ENCODE measurements at regions not wholly inside any gene's neighbourhood (a gene's known extent, or its start where the extent isn't known, plus 50 kb on each side); places are given as distances from the start of the nearest gene placed in this dataset.

DNA sequence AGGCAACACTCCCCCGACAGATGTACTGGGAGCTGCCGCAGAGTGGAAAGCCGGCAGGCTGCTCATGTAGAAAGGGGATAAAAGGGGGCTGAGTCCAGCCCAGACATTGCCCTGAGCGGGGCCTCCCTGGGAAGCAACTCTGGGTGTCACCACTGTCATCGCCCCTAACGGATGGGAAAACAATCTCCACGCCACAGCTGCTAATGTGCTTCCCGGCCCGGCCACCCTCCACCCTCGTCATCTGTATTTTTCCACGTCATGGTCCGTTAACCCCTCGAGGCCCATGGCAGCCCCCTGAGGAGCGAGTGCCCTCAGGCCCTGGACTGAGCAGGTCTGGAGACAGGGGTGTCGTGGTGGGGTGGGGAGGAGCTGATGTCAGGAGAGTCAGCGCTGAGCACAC lies 227.4 kb downstream of the DLL1 start:
- TF ChIP-seq, protein P1, sequence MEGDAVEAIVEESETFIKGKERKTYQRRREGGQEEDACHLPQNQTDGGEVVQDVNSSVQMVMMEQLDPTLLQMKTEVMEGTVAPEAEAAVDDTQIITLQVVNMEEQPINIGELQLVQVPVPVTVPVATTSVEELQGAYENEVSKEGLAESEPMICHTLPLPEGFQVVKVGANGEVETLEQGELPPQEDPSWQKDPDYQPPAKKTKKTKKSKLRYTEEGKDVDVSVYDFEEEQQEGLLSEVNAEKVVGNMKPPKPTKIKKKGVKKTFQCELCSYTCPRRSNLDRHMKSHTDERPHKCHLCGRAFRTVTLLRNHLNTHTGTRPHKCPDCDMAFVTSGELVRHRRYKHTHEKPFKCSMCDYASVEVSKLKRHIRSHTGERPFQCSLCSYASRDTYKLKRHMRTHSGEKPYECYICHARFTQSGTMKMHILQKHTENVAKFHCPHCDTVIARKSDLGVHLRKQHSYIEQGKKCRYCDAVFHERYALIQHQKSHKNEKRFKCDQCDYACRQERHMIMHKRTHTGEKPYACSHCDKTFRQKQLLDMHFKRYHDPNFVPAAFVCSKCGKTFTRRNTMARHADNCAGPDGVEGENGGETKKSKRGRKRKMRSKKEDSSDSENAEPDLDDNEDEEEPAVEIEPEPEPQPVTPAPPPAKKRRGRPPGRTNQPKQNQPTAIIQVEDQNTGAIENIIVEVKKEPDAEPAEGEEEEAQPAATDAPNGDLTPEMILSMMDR (IDR thresholded peaks at IDR 0.05; ENCODE audit: low read depth, low read length, poor library complexity, severe bottlenecking): no peak
- TF ChIP-seq EZH2phosphoT487 (IDR thresholded peaks at IDR 0.05; ENCODE audit: borderline replicate concordance, low read length): no peak
